ENCODE measurements at regions not wholly inside any gene's neighbourhood (a gene's known extent, or its start where the extent isn't known, plus 50 kb on each side); places are given as distances from the start of the nearest gene placed in this dataset.

DNA sequence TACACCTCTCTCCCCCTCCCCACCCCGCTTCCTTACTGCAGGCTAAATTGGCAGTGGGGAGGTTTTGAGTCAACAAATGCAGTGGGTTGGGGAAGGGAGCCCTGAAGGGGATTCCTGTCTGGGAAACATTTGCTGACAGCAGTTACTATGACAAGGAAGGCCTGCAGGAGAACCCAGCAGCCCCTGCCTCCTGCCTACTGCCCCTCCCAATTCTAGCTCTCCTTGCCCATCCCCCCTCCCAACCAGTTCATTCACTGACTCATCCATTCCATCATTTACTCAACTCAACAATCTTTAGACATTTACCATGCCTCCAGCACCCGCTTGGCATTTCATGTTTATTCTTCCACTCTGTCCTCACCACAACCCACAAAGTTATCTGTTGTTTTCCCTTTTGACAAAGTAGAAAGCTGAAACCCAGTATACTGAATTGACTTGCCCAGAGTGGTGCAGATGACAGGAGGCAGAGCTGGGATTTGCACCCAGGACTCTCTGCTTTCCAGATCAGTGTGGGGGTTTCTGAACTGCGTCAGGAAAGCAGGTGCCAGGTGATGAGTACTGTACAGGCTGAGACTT is 75.0 kb downstream of the MAGEF1 start:
- TF ChIP-seq, protein P1, sequence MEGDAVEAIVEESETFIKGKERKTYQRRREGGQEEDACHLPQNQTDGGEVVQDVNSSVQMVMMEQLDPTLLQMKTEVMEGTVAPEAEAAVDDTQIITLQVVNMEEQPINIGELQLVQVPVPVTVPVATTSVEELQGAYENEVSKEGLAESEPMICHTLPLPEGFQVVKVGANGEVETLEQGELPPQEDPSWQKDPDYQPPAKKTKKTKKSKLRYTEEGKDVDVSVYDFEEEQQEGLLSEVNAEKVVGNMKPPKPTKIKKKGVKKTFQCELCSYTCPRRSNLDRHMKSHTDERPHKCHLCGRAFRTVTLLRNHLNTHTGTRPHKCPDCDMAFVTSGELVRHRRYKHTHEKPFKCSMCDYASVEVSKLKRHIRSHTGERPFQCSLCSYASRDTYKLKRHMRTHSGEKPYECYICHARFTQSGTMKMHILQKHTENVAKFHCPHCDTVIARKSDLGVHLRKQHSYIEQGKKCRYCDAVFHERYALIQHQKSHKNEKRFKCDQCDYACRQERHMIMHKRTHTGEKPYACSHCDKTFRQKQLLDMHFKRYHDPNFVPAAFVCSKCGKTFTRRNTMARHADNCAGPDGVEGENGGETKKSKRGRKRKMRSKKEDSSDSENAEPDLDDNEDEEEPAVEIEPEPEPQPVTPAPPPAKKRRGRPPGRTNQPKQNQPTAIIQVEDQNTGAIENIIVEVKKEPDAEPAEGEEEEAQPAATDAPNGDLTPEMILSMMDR (IDR thresholded peaks at IDR 0.05 in 8 of 11, conservative IDR thresholded peaks at IDR 0.05 in 3 of 11): no peak
- TF ChIP-seq POLR2AphosphoS5 (IDR thresholded peaks at IDR 0.05): no peak

Data from spleen (tissue), 7 donors.